Activated T-helper 2 cell treated with anti-CD3 and anti-CD28 coated beads, Interferon-gamma antibody, Interleukin-2, Interleukin-4, amounts not matched to agents 10 μg/mL and 5 μg/mL and 100 μg/mL, durations not matched to agents 14 hours and 24 hours and 36 hours (primary cell): ENCODE measurements at regions not wholly inside any gene's neighbourhood (a gene's known extent, or its start where the extent isn't known, plus 50 kb on each side); places are given as distances from the start of the nearest gene placed in this dataset.
"Not testable (repeated sequence)": the region's sequence is repeated elsewhere in the genome, so short reads cannot be mapped to it uniquely, and the experiment has no call there.

ENCODE experiments used
- DNase-seq: peaks from one replicate; pipeline ENCODE4 v3.0.0; 2021; ENCODE audit warnings: low spot score
- H3K27ac Mint-ChIP-seq: one replicate; pipeline ENCODE4 v1.8.0; 2021; ENCODE audit warnings: mixed read lengths
- H3K27me3 Mint-ChIP-seq: one replicate; pipeline ENCODE4 v1.8.0; 2021; ENCODE audit warnings: low read depth, mixed read lengths
- H3K36me3 Mint-ChIP-seq: one replicate; pipeline ENCODE4 v1.8.0; 2021; ENCODE audit warnings: low read depth, mixed read lengths
- H3K4me1 Mint-ChIP-seq: one replicate; pipeline ENCODE4 v1.8.0; 2021; ENCODE audit warnings: low read depth, mixed read lengths
- H3K4me3 Mint-ChIP-seq: one replicate; pipeline ENCODE4 v1.8.0; 2021; ENCODE audit warnings: low read depth, mild to moderate bottlenecking, moderate library complexity, mixed read lengths
- H3K9me3 Mint-ChIP-seq: one replicate; pipeline ENCODE4 v1.8.0; 2021; ENCODE audit warnings: mixed read lengths
- intact Hi-C: fragments of 100-400 bp; cut with micrococcal nuclease; formaldehyde crosslinking; loops from one replicate; pipeline ENCODE4 v1.15.1; 2023

GRCh38 chr1:188825471-188825870 lies 1652.2 kb downstream of the BRINP3 start:
- H3K4me3 Mint-ChIP-seq: no peak overlapping the region
- no peaks in the 10 kb centered on the region for H3K27me3 Mint-ChIP-seq
- no peaks in the 10 kb centered on the region for H3K4me1 Mint-ChIP-seq
- no peaks in the 10 kb centered on the region for H3K9me3 Mint-ChIP-seq
- no peaks in the 10 kb centered on the region for H3K36me3 Mint-ChIP-seq
- no peak for DNase-seq
- intact Hi-C loops: no loop called here
- H3K27ac Mint-ChIP-seq: no peak overlapping the region

GRCh38 chr1:188826800-188827199 lies 1650.9 kb downstream of the BRINP3 start:
- DNase-seq: no peak
- Mint-ChIP-seq H3K4me1 (no peaks in the 10 kb centered on the region), H3K36me3 (no peaks in the 10 kb centered on the region), H3K27ac (no peak overlapping the region), H3K9me3 (no peaks in the 10 kb centered on the region), H3K27me3 (no peaks in the 10 kb centered on the region), H3K4me3 (no peak overlapping the region)
- intact Hi-C loops: no loop called here

- intact Hi-C loops: no loop called here
- Mint-ChIP-seq H3K9me3 (no peaks in the 10 kb centered on the region), H3K4me3 (no peak overlapping the region), H3K4me1 (no peaks in the 10 kb centered on the region), H3K27ac (no peak overlapping the region), H3K36me3 (no peaks in the 10 kb centered on the region), H3K27me3 (no peaks in the 10 kb centered on the region)
- no peak for DNase-seq
These were observed 1650.3 kb downstream of the BRINP3 start for GRCh38 chr1:188827400-188827799.

GRCh38 chr1:188841111-188841696 lies 1636.5 kb downstream of the BRINP3 start:
- H3K36me3 Mint-ChIP-seq, DNase-seq, H3K4me3 Mint-ChIP-seq, intact Hi-C loops, H3K27me3 Mint-ChIP-seq, H3K27ac Mint-ChIP-seq, H3K4me1 Mint-ChIP-seq: not testable (repeated sequence)
- peaks cover 16% of the 10 kb centered on the region for H3K9me3 Mint-ChIP-seq

- H3K4me3 Mint-ChIP-seq: no peak overlapping the region
- H3K9me3 Mint-ChIP-seq: peaks cover 11% of the 10 kb centered on the region
- H3K36me3 Mint-ChIP-seq: no peaks in the 10 kb centered on the region
- no peak overlapping the region for H3K27ac Mint-ChIP-seq
- H3K4me1 Mint-ChIP-seq: no peaks in the 10 kb centered on the region
- no peaks in the 10 kb centered on the region for H3K27me3 Mint-ChIP-seq
- intact Hi-C loops: no loop called here
- DNase-seq: no peak
These were observed 1631.2 kb downstream of the BRINP3 start for GRCh38 chr1:188846468-188846867.

- H3K4me1 Mint-ChIP-seq: no peaks in the 10 kb centered on the region
- intact Hi-C loops: no loop called here
These were observed 1620.1 kb downstream of the BRINP3 start for GRCh38 chr1:188857526-188858087.

GRCh38 chr1:188867614-188868013 lies 1610.0 kb downstream of the BRINP3 start:
- no peaks in the 10 kb centered on the region for H3K27me3 Mint-ChIP-seq
- H3K4me3 Mint-ChIP-seq: no peak overlapping the region
- H3K27ac Mint-ChIP-seq: no peak overlapping the region
- DNase-seq: no peak
- peaks cover 14% of the 10 kb centered on the region for H3K9me3 Mint-ChIP-seq
- intact Hi-C loops: no loop called here
- H3K4me1 Mint-ChIP-seq: no peaks in the 10 kb centered on the region
- H3K36me3 Mint-ChIP-seq: no peaks in the 10 kb centered on the region

More at GRCh38 chr1:188857526-188858087, 1620.1 kb downstream of the BRINP3 start:
- Mint-ChIP-seq H3K36me3 (no peaks in the 10 kb centered on the region), H3K27ac (no peak overlapping the region), H3K4me3 (no peak overlapping the region), H3K27me3 (no peaks in the 10 kb centered on the region), H3K9me3 (peaks cover 9% of the 10 kb centered on the region)
- DNase-seq: no peak

GRCh38 chr1:188871164-188871563 lies 1606.5 kb downstream of the BRINP3 start:
- DNase-seq: no peak
- intact Hi-C loops: no loop called here
- Mint-ChIP-seq H3K27me3 (no peaks in the 10 kb centered on the region), H3K36me3 (no peaks in the 10 kb centered on the region), H3K4me1 (no peaks in the 10 kb centered on the region), H3K4me3 (no peak overlapping the region), H3K27ac (no peak overlapping the region), H3K9me3 (peaks cover 4% of the 10 kb centered on the region)

GRCh38 chr1:188872376-188872775 lies 1605.3 kb downstream of the BRINP3 start:
- no peaks in the 10 kb centered on the region for H3K27me3 Mint-ChIP-seq
- no peak overlapping the region for H3K27ac Mint-ChIP-seq
- H3K36me3 Mint-ChIP-seq: no peaks in the 10 kb centered on the region
- peaks cover 4% of the 10 kb centered on the region for H3K9me3 Mint-ChIP-seq
- no peak for DNase-seq
- H3K4me3 Mint-ChIP-seq: no peak overlapping the region
- intact Hi-C loops: no loop called here
- H3K4me1 Mint-ChIP-seq: no peaks in the 10 kb centered on the region

GRCh38 chr1:188877668-188878067 lies 1600.0 kb downstream of the BRINP3 start:
- no peak overlapping the region for H3K4me3 Mint-ChIP-seq
- H3K4me1 Mint-ChIP-seq: no peaks in the 10 kb centered on the region
- peaks cover 8% of the 10 kb centered on the region for H3K9me3 Mint-ChIP-seq
- DNase-seq: no peak
- intact Hi-C loops: no loop called here
- H3K36me3 Mint-ChIP-seq: no peaks in the 10 kb centered on the region
- no peak overlapping the region for H3K27ac Mint-ChIP-seq
- H3K27me3 Mint-ChIP-seq: no peaks in the 10 kb centered on the region

- intact Hi-C loops: no loop called here
- peaks cover 17% of the 10 kb centered on the region for H3K9me3 Mint-ChIP-seq
- no peaks in the 10 kb centered on the region for H3K36me3 Mint-ChIP-seq
- no peak overlapping the region for H3K4me3 Mint-ChIP-seq
- H3K27me3 Mint-ChIP-seq: no peaks in the 10 kb centered on the region
- H3K4me1 Mint-ChIP-seq: no peaks in the 10 kb centered on the region
- no peak overlapping the region for H3K27ac Mint-ChIP-seq
- no peak for DNase-seq
These were observed 1589.3 kb downstream of the BRINP3 start for GRCh38 chr1:188888386-188888785.

GRCh38 chr1:188889166-188889565 lies 1588.5 kb downstream of the BRINP3 start:
- DNase-seq: no peak
- H3K27me3 Mint-ChIP-seq: no peaks in the 10 kb centered on the region
- no peaks in the 10 kb centered on the region for H3K4me1 Mint-ChIP-seq
- H3K36me3 Mint-ChIP-seq: no peaks in the 10 kb centered on the region
- intact Hi-C loops: no loop called here
- no peak overlapping the region for H3K27ac Mint-ChIP-seq
- no peak overlapping the region for H3K4me3 Mint-ChIP-seq
- H3K9me3 Mint-ChIP-seq: peaks cover 21% of the 10 kb centered on the region

GRCh38 chr1:188891958-188892357 lies 1585.7 kb downstream of the BRINP3 start:
- no peak overlapping the region for H3K27ac Mint-ChIP-seq
- H3K27me3 Mint-ChIP-seq: no peaks in the 10 kb centered on the region
- peaks cover 26% of the 10 kb centered on the region for H3K9me3 Mint-ChIP-seq
- intact Hi-C loops: no loop called here
- H3K4me1 Mint-ChIP-seq: no peaks in the 10 kb centered on the region
- no peak overlapping the region for H3K4me3 Mint-ChIP-seq
- no peak for DNase-seq
- H3K36me3 Mint-ChIP-seq: no peaks in the 10 kb centered on the region

GRCh38 chr1:188895611-188896010 lies 1582.1 kb downstream of the BRINP3 start:
- Mint-ChIP-seq H3K27me3 (no peaks in the 10 kb centered on the region), H3K4me1 (no peaks in the 10 kb centered on the region), H3K36me3 (no peaks in the 10 kb centered on the region), H3K9me3 (peaks cover 21% of the 10 kb centered on the region), H3K27ac (no peak overlapping the region), H3K4me3 (no peak overlapping the region)
- no peak for DNase-seq
- intact Hi-C loops: no loop called here
